Fibroblast of lung (primary cell): ENCODE measurements at regions not wholly inside any gene's neighbourhood (a gene's known extent, or its start where the extent isn't known, plus 50 kb on each side); places are given as distances from the start of the nearest gene placed in this dataset.
A peak's percentile ranks its signal among the peaks of the same experiment; 100 is the strongest.

ENCODE experiments used
- DNase-seq, 2 donors: peaks; one replicate each; pipeline versions ENCODE4 v3.0.0 to v3.0.0-alpha.2; 2010; ENCODE audit warnings: low read depth in 2 of 2
- H2AFZ ChIP-seq: 2 replicates; pipeline ENCODE4 v1.5.1; 2012; ENCODE audit warnings: low read length, control low read depth, inconsistent platforms
- H3K27ac ChIP-seq: 2 replicates; pipeline ENCODE4 v1.5.1; 2011; ENCODE audit warnings: low read length, control low read depth; ENCODE audit not compliant: insufficient read depth
- H3K27me3 ChIP-seq: 2 replicates; pipeline ENCODE4 v1.5.1; 2011; ENCODE audit warnings: mild to moderate bottlenecking, low read length; ENCODE audit not compliant: control insufficient read depth, insufficient read depth
- H3K36me3 ChIP-seq: 2 replicates; pipeline ENCODE4 v1.5.1; 2011; ENCODE audit warnings: low read length; ENCODE audit not compliant: control insufficient read depth, insufficient read depth
- H3K4me1 ChIP-seq: 2 replicates; pipeline ENCODE4 v1.5.1; 2011; ENCODE audit warnings: low read length; ENCODE audit not compliant: control insufficient read depth, insufficient read depth; ENCODE audit errors: extremely low read depth
- H3K4me2 ChIP-seq: 2 replicates; pipeline ENCODE4 v1.5.1; 2011; ENCODE audit warnings: low read length, control low read depth; ENCODE audit not compliant: insufficient read depth; ENCODE audit errors: extremely low read depth
- H3K4me3 ChIP-seq, 4 experiments: fragments of 200-600 bp in 1 of 4; sonication (generic) in 1 of 4; replicated peaks in 1 of 4; 2 replicates each; pipeline ENCODE4 v1.5.1; 2011 to 2016; ENCODE audit warnings: low read length in 4 of 4, low read depth in 3 of 4, mild to moderate bottlenecking in 3 of 4, control low read depth in 2 of 4, inconsistent platforms in 1 of 4, mixed read lengths in 1 of 4; ENCODE audit not compliant: insufficient read depth in 1 of 4; ENCODE audit errors: control extremely low read depth in 1 of 4
- H3K79me2 ChIP-seq: 2 replicates; pipeline ENCODE4 v1.5.1; 2012; ENCODE audit warnings: mild to moderate bottlenecking, low read length, inconsistent platforms; ENCODE audit not compliant: control insufficient read depth, insufficient read depth
- H3K9ac ChIP-seq: 2 replicates; pipeline ENCODE4 v1.5.1; 2011; ENCODE audit warnings: mild to moderate bottlenecking, low read length, control low read depth; ENCODE audit not compliant: insufficient read depth
- H3K9me3 ChIP-seq: 2 replicates; pipeline ENCODE4 v1.5.1; 2012; ENCODE audit warnings: low read depth, low read length; ENCODE audit not compliant: control insufficient read depth, insufficient read depth
- H4K20me1 ChIP-seq: 2 replicates; pipeline ENCODE4 v1.5.1; 2011; ENCODE audit warnings: low read length; ENCODE audit not compliant: control insufficient read depth, insufficient read depth; ENCODE audit errors: extremely low read depth
- CTCF ChIP-seq, 2 donors: IDR thresholded peaks in 1 of 2; conservative IDR thresholded peaks in 1 of 2; 1 replicate in 1 of 2; 2 replicates in 1 of 2; pipeline ENCODE4 v1.5.1; 2011 to 2012; ENCODE audit warnings: low read length in 2 of 2, control low read depth in 1 of 2, inconsistent platforms in 1 of 2, low read depth in 1 of 2, mild to moderate bottlenecking in 1 of 2
- EZH2 ChIP-seq: IDR thresholded peaks from 2 replicates; pipeline ENCODE4 v1.5.1; 2012; ENCODE audit warnings: low read length, control low read depth, mild to moderate bottlenecking; ENCODE audit errors: missing control alignments

GRCh38 chr3:116896116-116896515 is 186.5 kb downstream of the TUSC7 start:
- no peaks in the 10 kb centered on the region for H3K4me1 ChIP-seq
- H3K4me3 ChIP-seq = no peak overlapping the region
- no peaks in the 10 kb centered on the region for H3K79me2 ChIP-seq
- H3K9ac ChIP-seq = no peak overlapping the region
- TF ChIP-seq CTCF (conservative IDR thresholded peaks at IDR 0.05 in 1 of 2, IDR thresholded peaks at IDR 0.05 in 1 of 2; ENCODE audit: low read depth in 1 of 2, low read length in 2 of 2) (no peak), EZH2 (no peak)
- no peak for DNase-seq
- no peaks in the 10 kb centered on the region for H3K27me3 ChIP-seq
- no peaks in the 10 kb centered on the region for H4K20me1 ChIP-seq
- no peaks in the 10 kb centered on the region for H3K9me3 ChIP-seq
- H3K36me3 ChIP-seq = no peaks in the 10 kb centered on the region
- H3K4me2 ChIP-seq = no peak overlapping the region
- no peak overlapping the region for H2AFZ ChIP-seq
- H3K27ac ChIP-seq = no peak overlapping the region

GRCh38 chr3:116897382-116897781 is 187.8 kb downstream of the TUSC7 start:
- H3K9me3 ChIP-seq = no peaks in the 10 kb centered on the region
- H3K27me3 ChIP-seq = no peaks in the 10 kb centered on the region
- no peaks in the 10 kb centered on the region for H3K4me1 ChIP-seq
- no peaks in the 10 kb centered on the region for H3K79me2 ChIP-seq
- no peak overlapping the region for H3K4me2 ChIP-seq
- no peak overlapping the region for H3K27ac ChIP-seq
- peak in 1 of 2 donors; percentile 22 for DNase-seq
- no peaks in the 10 kb centered on the region for H3K36me3 ChIP-seq
- TF ChIP-seq CTCF (conservative IDR thresholded peaks at IDR 0.05 in 1 of 2, IDR thresholded peaks at IDR 0.05 in 1 of 2; ENCODE audit: low read depth in 1 of 2, low read length in 2 of 2) = no peak
- TF ChIP-seq EZH2 = no peak
- H3K9ac ChIP-seq = no peak overlapping the region
- H4K20me1 ChIP-seq = no peaks in the 10 kb centered on the region
- H2AFZ ChIP-seq = no peak overlapping the region
- H3K4me3 ChIP-seq = no peak overlapping the region

DNA sequence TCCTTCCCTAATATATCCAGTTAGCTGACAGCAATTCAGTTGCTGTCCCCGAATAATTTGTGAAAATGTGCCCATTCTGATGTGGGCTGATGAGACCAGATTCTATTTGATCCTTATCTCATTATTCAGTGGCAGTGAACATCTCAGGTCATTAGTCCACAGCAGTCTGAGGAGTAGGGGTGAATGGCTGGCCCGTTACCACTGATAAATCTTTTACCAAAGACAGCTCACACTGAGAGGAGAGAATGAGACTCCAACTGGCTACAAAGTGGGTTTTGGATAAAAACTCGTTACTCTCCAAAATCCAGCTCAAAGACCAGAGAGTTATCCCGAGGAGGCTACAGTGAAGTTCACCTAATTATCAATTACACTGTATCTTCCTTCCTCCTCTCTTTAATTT is 189.7 kb downstream of the TUSC7 start:
- no peaks in the 10 kb centered on the region for H3K4me1 ChIP-seq
- TF ChIP-seq CTCF (conservative IDR thresholded peaks at IDR 0.05 in 1 of 2, IDR thresholded peaks at IDR 0.05 in 1 of 2; ENCODE audit: low read depth in 1 of 2, low read length in 2 of 2) (no peak), EZH2 (no peak)

More for the DNA sequence above, 189.7 kb downstream of the TUSC7 start:
- Histone ChIP-seq H3K9me3 (no peaks in the 10 kb centered on the region), H3K9ac (no peak overlapping the region), H3K4me2 (no peak overlapping the region), H3K4me3 (no peak overlapping the region), H3K27me3 (no peaks in the 10 kb centered on the region), H4K20me1 (no peaks in the 10 kb centered on the region), H3K36me3 (no peaks in the 10 kb centered on the region), H3K79me2 (no peaks in the 10 kb centered on the region), H2AFZ (no peak overlapping the region), H3K27ac (no peak overlapping the region)
- no peak for DNase-seq
